ENCODE measurements at regions not wholly inside any gene's neighbourhood (a gene's known extent, or its start where the extent isn't known, plus 50 kb on each side); places are given as distances from the start of the nearest gene placed in this dataset.

DNA sequence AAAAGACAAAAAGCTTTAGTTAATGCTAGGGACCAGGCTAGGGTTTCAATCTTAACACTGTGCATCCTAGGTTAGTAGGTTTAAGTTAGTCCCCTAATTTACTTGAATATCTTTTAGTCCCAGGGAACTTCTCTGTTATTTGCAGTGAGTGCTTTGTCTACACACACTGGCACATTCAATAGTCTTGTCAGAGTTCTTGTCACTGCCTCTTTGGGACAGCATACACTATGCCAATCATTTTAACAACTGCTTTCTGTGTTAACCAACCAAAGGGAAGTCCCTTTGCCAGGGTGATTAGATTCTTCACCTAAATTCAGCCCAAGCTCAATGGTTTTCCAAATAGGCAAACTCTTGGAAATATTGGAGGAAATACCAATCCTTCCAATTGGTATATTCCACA is 221.8 kb upstream of the IGFBP7 start:
- TF ChIP-seq, protein P1, sequence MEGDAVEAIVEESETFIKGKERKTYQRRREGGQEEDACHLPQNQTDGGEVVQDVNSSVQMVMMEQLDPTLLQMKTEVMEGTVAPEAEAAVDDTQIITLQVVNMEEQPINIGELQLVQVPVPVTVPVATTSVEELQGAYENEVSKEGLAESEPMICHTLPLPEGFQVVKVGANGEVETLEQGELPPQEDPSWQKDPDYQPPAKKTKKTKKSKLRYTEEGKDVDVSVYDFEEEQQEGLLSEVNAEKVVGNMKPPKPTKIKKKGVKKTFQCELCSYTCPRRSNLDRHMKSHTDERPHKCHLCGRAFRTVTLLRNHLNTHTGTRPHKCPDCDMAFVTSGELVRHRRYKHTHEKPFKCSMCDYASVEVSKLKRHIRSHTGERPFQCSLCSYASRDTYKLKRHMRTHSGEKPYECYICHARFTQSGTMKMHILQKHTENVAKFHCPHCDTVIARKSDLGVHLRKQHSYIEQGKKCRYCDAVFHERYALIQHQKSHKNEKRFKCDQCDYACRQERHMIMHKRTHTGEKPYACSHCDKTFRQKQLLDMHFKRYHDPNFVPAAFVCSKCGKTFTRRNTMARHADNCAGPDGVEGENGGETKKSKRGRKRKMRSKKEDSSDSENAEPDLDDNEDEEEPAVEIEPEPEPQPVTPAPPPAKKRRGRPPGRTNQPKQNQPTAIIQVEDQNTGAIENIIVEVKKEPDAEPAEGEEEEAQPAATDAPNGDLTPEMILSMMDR (IDR thresholded peaks at IDR 0.05; ENCODE audit: insufficient read depth, low read length), result no peak
- H3K4me3 ChIP-seq (ENCODE audit: low read depth, low read length), result no peak overlapping the region
- DNase-seq (ENCODE audit: low read depth), result no peak

DNA sequence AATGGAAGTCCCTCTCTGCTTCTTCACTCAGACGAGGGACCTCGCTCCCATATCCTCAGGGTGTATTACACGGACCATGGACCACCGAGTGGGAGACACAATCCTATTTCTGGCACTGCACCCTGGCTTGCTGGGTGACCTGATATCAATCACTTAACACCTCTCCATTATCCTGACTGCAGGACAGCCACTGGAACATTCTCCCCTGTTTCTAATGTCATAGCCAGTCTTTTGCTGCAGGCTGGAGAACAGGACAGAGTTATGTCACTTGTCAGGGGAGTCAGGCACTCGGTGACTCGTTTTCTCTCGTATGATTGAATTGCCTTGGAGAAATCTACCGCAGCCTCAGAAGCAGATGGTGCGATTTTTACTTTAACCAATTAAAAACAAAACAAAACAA is 219.1 kb upstream of the IGFBP7 start:
- DNase-seq (ENCODE audit: low read depth), result no peak
- H3K4me3 ChIP-seq (ENCODE audit: low read depth, low read length), result no peak overlapping the region
- TF ChIP-seq, protein P1 (IDR thresholded peaks at IDR 0.05; ENCODE audit: insufficient read depth, low read length), result no peak

DNA sequence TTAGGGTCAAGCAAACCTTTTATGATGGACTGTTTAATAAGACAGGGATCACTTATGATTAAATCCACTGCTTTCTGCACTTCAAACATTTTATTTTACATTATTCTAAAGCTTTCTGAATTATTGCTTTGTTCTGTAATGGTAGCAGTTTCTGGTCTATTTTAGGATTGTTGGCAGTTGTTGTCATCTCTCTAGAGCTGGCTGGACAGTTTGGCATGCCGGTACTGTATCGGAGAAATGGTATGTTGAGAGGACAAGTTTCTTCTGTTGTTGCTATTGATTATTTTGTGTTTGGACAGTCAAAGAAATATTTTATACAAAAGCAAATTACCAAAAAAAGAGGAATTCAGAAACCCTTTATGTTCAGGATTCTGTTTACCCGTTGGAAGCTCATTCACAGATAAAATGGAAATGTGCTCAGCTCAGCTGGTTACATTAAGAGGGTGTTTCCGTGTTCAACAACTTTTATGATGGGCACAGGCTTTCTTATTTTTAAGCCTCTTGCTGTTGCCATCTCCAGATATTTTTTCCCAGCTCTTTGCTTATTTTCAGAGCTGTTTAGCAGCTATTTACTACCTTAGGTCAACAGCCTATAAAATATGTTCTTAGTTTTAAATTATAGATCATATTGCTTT is 214.6 kb upstream of the IGFBP7 start:
- no peak for DNase-seq (ENCODE audit: low read depth)
- TF ChIP-seq, protein P1 (IDR thresholded peaks at IDR 0.05; ENCODE audit: insufficient read depth, low read length), result no peak
- H3K4me3 ChIP-seq (ENCODE audit: low read depth, low read length), result no peak overlapping the region

DNA sequence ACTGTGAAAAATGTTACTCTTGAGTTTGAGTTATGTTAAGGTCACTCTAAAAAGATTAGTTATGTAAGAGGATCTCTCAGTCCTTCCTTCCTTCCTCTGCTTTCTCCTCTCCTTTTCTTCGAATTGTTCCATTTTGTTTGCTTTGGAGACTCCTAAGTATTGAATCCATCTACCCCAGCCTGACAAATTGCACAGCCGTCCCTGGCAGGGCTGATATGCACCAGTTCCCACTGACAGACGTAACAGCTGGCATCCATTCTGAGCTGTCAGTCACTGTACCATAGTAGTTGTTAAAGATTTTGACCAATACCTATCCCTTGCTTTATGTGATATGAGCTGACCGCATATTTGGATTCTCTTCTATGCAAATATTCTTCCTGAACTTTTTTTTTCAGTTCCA is 210.7 kb upstream of the IGFBP7 start:
- TF ChIP-seq, protein P1 (IDR thresholded peaks at IDR 0.05; ENCODE audit: insufficient read depth, low read length), result no peak
- DNase-seq (ENCODE audit: low read depth), result no peak
- no peak overlapping the region for H3K4me3 ChIP-seq (ENCODE audit: low read depth, low read length)

DNA sequence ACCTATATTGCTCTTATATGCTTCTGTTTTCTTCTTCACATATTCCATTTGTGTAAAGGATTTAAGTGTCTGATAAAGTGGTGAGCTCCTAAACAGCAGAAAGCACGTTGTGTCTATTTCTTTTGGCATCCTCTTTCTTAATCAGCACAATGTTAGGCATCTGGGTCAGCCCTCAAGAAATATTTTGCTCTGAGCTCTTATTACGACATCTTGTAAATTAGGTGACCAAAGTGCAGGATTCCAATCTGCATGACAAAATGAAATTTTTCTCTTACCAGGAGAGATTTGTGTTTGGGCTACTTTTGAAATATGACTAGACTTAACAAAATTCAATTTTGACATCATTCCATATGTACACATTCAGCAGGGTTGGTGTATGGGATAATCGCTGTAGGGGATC is 210.0 kb upstream of the IGFBP7 start:
- TF ChIP-seq, protein P1 (IDR thresholded peaks at IDR 0.05; ENCODE audit: insufficient read depth, low read length), result no peak

DNA sequence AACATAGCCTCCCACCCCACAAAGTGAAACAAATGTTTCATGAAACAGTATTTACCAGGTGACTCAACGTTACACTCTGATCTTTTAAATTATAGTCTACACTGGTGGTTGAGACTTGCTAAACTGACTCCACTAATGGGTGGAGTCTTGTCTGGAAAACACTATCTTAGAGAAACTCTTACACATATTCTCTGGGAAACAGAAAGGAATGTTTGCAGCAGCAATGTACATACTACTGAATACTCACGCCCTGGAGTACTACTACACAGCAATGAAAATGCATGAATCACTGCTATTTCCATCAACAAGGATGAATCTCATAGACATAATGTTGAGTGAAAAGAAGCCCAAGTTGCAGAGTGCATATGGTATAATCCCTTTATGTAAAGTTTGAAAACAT is 208.5 kb upstream of the IGFBP7 start:
- no peak for DNase-seq (ENCODE audit: low read depth)
- H3K4me3 ChIP-seq (ENCODE audit: low read depth, low read length), result no peak overlapping the region
- TF ChIP-seq, protein P1 (IDR thresholded peaks at IDR 0.05; ENCODE audit: insufficient read depth, low read length), result no peak

More for the DNA sequence above, 210.0 kb upstream of the IGFBP7 start:
- DNase-seq (ENCODE audit: low read depth), result no peak
- H3K4me3 ChIP-seq (ENCODE audit: low read depth, low read length), result no peak overlapping the region

DNA sequence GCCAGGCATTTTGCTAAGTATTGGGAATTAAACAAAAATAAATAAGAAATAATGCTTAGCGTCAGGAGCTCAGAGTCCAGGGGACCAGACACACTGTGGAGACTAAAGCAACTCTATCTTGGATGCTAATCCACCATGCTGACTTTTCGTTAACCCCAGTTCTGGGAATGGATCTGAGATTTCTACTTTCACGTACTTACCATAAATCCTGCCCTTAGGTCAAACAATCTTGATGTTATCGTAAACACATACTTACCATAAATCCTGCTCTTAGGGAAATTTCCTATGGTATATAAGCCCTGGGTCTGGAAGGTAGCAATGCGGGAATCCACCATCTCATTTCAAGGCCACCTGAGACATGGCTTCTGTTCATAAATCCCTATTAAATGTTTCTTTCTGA is 204.5 kb upstream of the IGFBP7 start:
- no peak for DNase-seq (ENCODE audit: low read depth)
- TF ChIP-seq, protein P1 (IDR thresholded peaks at IDR 0.05; ENCODE audit: insufficient read depth, low read length), result no peak

More for the DNA sequence above, 204.5 kb upstream of the IGFBP7 start:
- H3K4me3 ChIP-seq (ENCODE audit: low read depth, low read length), result no peak overlapping the region
